GM21717 (cell line): ENCODE measurements at regions not wholly inside any gene's neighbourhood (a gene's known extent, or its start where the extent isn't known, plus 50 kb on each side); places are given as distances from the start of the nearest gene placed in this dataset.
"Not testable (repeated sequence)": the region's sequence is repeated elsewhere in the genome, so short reads cannot be mapped to it uniquely, and the experiment has no call there.

ENCODE experiments used
- ATAC-seq: cut with Tn5 transposase; IDR thresholded peaks from one replicate; pipeline ENCODE4 v1.9.1; 2021; ENCODE audit warnings: mild to moderate bottlenecking, moderate library complexity; ENCODE audit not compliant: unreplicated experiment

- no peak for ATAC-seq
These were observed 59.7 kb downstream of the TEX35 start for GRCh38 chr1:178572604-178573003.

- peak; percentile 65 for ATAC-seq
These were observed 60.4 kb downstream of the TEX35 start for GRCh38 chr1:178573330-178573729.

- ATAC-seq = no peak
These were observed 61.4 kb downstream of the TEX35 start for GRCh38 chr1:178574345-178574744.

GRCh38 chr1:178575611-178576361 is 62.9 kb downstream of the TEX35 start:
- peak; percentile 31 for ATAC-seq

GRCh38 chr1:178576841-178577240 is 63.9 kb downstream of the TEX35 start:
- no peak for ATAC-seq

- no peak for ATAC-seq
These were observed 65.0 kb downstream of the TEX35 start for GRCh38 chr1:178577882-178578281.

- ATAC-seq = no peak
These were observed 65.6 kb downstream of the TEX35 start for GRCh38 chr1:178578541-178578940.

GRCh38 chr1:178579095-178579494 is 66.2 kb downstream of the TEX35 start:
- no peak for ATAC-seq

GRCh38 chr1:178579562-178579961 is 66.7 kb downstream of the TEX35 start:
- no peak for ATAC-seq

- ATAC-seq = no peak
These were observed 67.2 kb downstream of the TEX35 start for GRCh38 chr1:178580096-178580495.

GRCh38 chr1:178580876-178581275 is 68.0 kb downstream of the TEX35 start:
- ATAC-seq = no peak

GRCh38 chr1:178581351-178582303 is 68.7 kb downstream of the TEX35 start:
- ATAC-seq = peak; percentile 81

- ATAC-seq = no peak
These were observed 74.2 kb downstream of the TEX35 start for GRCh38 chr1:178587096-178587495.

- ATAC-seq = no peak
These were observed 75.1 kb downstream of the TEX35 start for GRCh38 chr1:178587975-178588374.

- ATAC-seq = not testable (repeated sequence)
These were observed 76.1 kb downstream of the TEX35 start for GRCh38 chr1:178589042-178589441.

- ATAC-seq = not testable (repeated sequence)
These were observed 78.9 kb downstream of the TEX35 start for GRCh38 chr1:178591811-178592210.

GRCh38 chr1:178593515-178593914 is 80.6 kb downstream of the TEX35 start:
- no peak for ATAC-seq

- no peak for ATAC-seq
These were observed 81.2 kb downstream of the TEX35 start for GRCh38 chr1:178594133-178594532.

GRCh38 chr1:178595491-178595890 is 82.6 kb downstream of the TEX35 start:
- ATAC-seq = no peak

GRCh38 chr1:178599087-178599486 is 86.2 kb downstream of the TEX35 start:
- ATAC-seq = no peak

- ATAC-seq = peak; percentile 70
These were observed 86.8 kb downstream of the TEX35 start for GRCh38 chr1:178599745-178600144.

GRCh38 chr1:178603926-178604325 is 91.0 kb downstream of the TEX35 start:
- ATAC-seq = no peak
